SK-N-SH treated with all-trans-retinoic acid at 6 μM for 48 hours (cell line): ENCODE measurements at regions not wholly inside any gene's neighbourhood (a gene's known extent, or its start where the extent isn't known, plus 50 kb on each side); places are given as distances from the start of the nearest gene placed in this dataset.

ENCODE experiments used
- ATAC-seq: fragments of 200-7000 bp; cut with Tn5 transposase; 3 replicates; pipeline ENCODE4 v1.9.1; 2020; ENCODE audit warnings: mild to moderate bottlenecking, moderate library complexity
- ARNTL ChIP-seq: fragments of 450-650 bp; formaldehyde crosslinking; IDR thresholded peaks from 2 replicates; pipeline ENCODE4 v1.5.0; 2020; ENCODE audit warnings: low read depth, mild to moderate bottlenecking, moderate library complexity, borderline replicate concordance
- BACH2 ChIP-seq: fragments of 250-450 bp; sonication (Bioruptor Pico); IDR thresholded peaks from 2 replicates; pipeline ENCODE4 v1.9.0; 2021; ENCODE audit warnings: mild to moderate bottlenecking, borderline replicate concordance
- CSDC2 ChIP-seq: fragments of 250-450 bp; sonication (Bioruptor Pico); IDR thresholded peaks from 2 replicates; pipeline ENCODE4 v1.5.0; 2020; ENCODE audit warnings: mild to moderate bottlenecking, moderate library complexity
- ESRRG ChIP-seq: fragments of 250-450 bp; sonication (Bioruptor Pico); IDR thresholded peaks from 2 replicates; pipeline ENCODE4 v1.6.1; 2021; ENCODE audit warnings: mild to moderate bottlenecking
- GLIS3 ChIP-seq: fragments of 250-450 bp; sonication (Bioruptor Pico); IDR thresholded peaks from 2 replicates; pipeline ENCODE4 v1.5.0; 2020; ENCODE audit warnings: mild to moderate bottlenecking, moderate library complexity
- PPARA ChIP-seq: fragments of 250-450 bp; sonication (Bioruptor Pico); IDR thresholded peaks from 2 replicates; pipeline ENCODE4 v1.5.0; 2020; ENCODE audit warnings: mild to moderate bottlenecking, borderline replicate concordance
- RARB ChIP-seq: fragments of 250-450 bp; sonication (Bioruptor Pico); IDR thresholded peaks from 2 replicates; pipeline ENCODE4 v1.8.0; 2021; ENCODE audit warnings: mild to moderate bottlenecking, moderate library complexity
- SNAI2 ChIP-seq: fragments of 250-450 bp; sonication (Bioruptor Pico); IDR thresholded peaks from 2 replicates; pipeline ENCODE4 v1.5.0; 2020; ENCODE audit warnings: mild to moderate bottlenecking, moderate library complexity
- TCF4 ChIP-seq: fragments of 250-450 bp; sonication (Bioruptor Pico); IDR thresholded peaks from 2 replicates; pipeline ENCODE4 v1.8.0; 2021; ENCODE audit warnings: mild to moderate bottlenecking, moderate library complexity, borderline replicate concordance
- TOX ChIP-seq: fragments of 250-450 bp; sonication (Bioruptor Pico); IDR thresholded peaks from 2 replicates; pipeline ENCODE4 v1.8.0; 2021; ENCODE audit warnings: mild to moderate bottlenecking, moderate library complexity, borderline replicate concordance
- ZFP3 ChIP-seq: fragments of 250-450 bp; sonication (Bioruptor Pico); IDR thresholded peaks from 2 replicates; pipeline ENCODE4 v1.5.0; 2020; ENCODE audit warnings: mild to moderate bottlenecking, moderate library complexity
- ZFP30 ChIP-seq: fragments of 450-650 bp; formaldehyde crosslinking; IDR thresholded peaks from 2 replicates; pipeline ENCODE4 v1.5.0; 2022; ENCODE audit warnings: mild to moderate bottlenecking, moderate library complexity
- ZNF565 ChIP-seq: fragments of 450-650 bp; formaldehyde crosslinking; conservative IDR thresholded peaks from 2 replicates; pipeline ENCODE4 v1.5.0; 2020; ENCODE audit warnings: low read depth, mild to moderate bottlenecking, moderate library complexity
- ZNF70 ChIP-seq: fragments of 450-650 bp; formaldehyde crosslinking; IDR thresholded peaks from 2 replicates; pipeline ENCODE4 v1.5.0; 2020; ENCODE audit warnings: mild to moderate bottlenecking, moderate library complexity
- ZNF8 ChIP-seq: fragments of 450-650 bp; formaldehyde crosslinking; IDR thresholded peaks from 2 replicates; pipeline ENCODE4 v1.5.0; 2020; ENCODE audit warnings: mild to moderate bottlenecking, moderate library complexity
- TF ChIP-seq, protein P1 (sequence below): fragments of 250-450 bp; sonication (Bioruptor Pico); IDR thresholded peaks from 2 replicates; pipeline ENCODE4 v1.8.0; 2021; ENCODE audit warnings: low read depth, mild to moderate bottlenecking, moderate library complexity, borderline replicate concordance
- TF ChIP-seq, protein P2 (sequence below): fragments of 250-450 bp; sonication (Bioruptor Pico); IDR thresholded peaks from 2 replicates; pipeline ENCODE4 v1.8.0; 2020; ENCODE audit warnings: mild to moderate bottlenecking, moderate library complexity, borderline replicate concordance
- TF ChIP-seq, protein P3 (sequence below): fragments of 250-450 bp; sonication (Bioruptor Pico); IDR thresholded peaks from 2 replicates; pipeline ENCODE4 v1.5.1; 2020; ENCODE audit warnings: low read depth, mild to moderate bottlenecking, moderate library complexity
- TF ChIP-seq, protein P4 (sequence below): fragments of 250-450 bp; sonication (Bioruptor Pico); IDR thresholded peaks from 2 replicates; pipeline ENCODE4 v1.5.1; 2021; ENCODE audit warnings: mild to moderate bottlenecking, moderate library complexity
- TF ChIP-seq, protein P5 (sequence below): fragments of 250-450 bp; sonication (Bioruptor Pico); IDR thresholded peaks from 2 replicates; pipeline ENCODE4 v1.5.0; 2020; ENCODE audit warnings: mild to moderate bottlenecking, moderate library complexity

DNA sequence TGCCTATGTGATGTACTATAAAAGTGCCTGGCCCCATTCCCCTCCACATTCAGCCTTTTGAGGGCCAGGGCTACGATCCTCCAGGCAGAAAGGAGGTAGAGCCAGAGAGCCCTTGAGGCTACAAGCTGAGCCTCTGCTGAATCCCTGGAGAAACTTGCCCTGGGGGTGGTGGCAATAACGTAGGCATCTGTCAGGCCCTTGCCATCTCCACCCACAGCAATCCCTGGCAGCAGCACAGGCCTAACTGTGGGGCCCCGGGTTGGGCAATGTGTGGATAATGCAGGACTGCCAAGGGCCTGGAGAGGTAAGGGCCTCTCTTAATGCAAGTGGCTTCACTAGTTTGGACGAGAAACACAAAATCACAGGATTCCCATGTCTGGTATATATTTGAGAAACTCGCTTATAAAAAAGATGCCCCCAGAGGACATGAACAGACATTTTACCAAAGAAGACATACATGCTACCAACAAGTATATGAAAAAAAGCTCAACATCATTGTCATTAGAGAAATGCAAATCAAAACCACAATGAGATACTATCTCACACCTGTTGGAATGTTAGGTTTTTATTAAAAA lies 99.0 kb downstream of the QRSL1 start (continued):
- TF ChIP-seq, protein P1, sequence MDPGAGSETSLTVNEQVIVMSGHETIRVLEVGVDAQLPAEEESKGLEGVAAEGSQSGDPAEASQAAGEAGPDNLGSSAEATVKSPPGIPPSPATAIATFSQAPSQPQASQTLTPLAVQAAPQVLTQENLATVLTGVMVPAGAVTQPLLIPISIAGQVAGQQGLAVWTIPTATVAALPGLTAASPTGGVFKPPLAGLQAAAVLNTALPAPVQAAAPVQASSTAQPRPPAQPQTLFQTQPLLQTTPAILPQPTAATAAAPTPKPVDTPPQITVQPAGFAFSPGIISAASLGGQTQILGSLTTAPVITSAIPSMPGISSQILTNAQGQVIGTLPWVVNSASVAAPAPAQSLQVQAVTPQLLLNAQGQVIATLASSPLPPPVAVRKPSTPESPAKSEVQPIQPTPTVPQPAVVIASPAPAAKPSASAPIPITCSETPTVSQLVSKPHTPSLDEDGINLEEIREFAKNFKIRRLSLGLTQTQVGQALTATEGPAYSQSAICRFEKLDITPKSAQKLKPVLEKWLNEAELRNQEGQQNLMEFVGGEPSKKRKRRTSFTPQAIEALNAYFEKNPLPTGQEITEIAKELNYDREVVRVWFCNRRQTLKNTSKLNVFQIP: no peak
- no peak for TF ChIP-seq ZNF70 (CRISPR knock-in tag)

DNA sequence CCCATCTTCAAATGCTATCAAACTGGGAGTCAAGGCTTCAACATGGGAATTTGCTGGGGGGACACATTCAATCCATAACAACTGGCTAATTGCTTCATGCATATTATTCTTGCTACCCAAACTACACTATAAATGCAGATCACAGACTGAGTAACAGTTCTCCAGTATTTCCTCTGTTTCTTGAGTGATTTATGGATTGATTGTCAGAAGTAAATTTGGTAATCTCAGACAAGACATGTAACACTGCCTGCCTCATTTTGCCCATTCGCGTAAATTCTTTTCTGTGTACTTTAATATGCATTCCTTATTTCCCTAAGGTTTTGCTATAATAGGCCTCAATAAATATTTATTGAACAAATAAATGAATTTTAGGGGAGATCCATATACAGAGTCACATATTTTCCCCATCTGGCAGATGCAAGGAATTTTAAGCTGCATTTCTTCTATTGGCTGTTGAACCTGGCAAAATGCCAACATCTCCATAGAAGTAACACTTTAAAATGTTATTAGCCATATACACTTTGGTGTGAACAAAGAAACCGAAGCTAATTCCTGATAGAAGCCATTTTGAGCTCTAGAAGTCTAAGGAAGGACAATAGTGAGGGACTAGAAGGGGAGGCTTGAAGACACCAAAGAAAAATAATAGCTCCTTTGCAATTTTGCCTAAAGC lies 98.2 kb downstream of the QRSL1 start:
- TF ChIP-seq ZFP3 (CRISPR knock-in tag): no peak
- no peak for TF ChIP-seq ZNF8 (CRISPR knock-in tag)
- TF ChIP-seq GLIS3 (CRISPR knock-in tag): no peak
- TF ChIP-seq ZFP30 (CRISPR knock-in tag): no peak
- no peak for TF ChIP-seq ARNTL (CRISPR knock-in tag)
- TF ChIP-seq ESRRG (CRISPR knock-in tag): no peak
- ATAC-seq: no peak

DNA sequence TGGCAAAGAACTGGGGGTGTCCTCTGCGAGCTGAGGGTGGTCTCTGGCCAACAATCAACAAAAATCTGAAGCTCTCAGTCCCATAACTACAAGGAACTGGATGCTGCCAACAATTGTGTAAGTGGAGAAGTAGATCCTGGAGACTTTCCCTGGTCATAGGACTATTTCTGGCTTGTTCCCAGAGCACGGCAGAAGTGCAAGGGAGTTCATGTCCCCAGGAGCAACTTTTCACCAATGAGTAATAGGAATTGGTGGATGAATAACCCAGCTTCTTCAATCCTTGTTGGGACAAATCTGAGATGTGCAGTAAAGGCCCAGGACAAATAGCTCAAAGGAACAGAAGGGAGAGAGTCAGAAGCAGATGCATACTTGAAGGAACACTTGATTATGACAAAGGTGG lies 95.5 kb downstream of the QRSL1 start:
- no peak for ATAC-seq
- TF ChIP-seq, protein P2, sequence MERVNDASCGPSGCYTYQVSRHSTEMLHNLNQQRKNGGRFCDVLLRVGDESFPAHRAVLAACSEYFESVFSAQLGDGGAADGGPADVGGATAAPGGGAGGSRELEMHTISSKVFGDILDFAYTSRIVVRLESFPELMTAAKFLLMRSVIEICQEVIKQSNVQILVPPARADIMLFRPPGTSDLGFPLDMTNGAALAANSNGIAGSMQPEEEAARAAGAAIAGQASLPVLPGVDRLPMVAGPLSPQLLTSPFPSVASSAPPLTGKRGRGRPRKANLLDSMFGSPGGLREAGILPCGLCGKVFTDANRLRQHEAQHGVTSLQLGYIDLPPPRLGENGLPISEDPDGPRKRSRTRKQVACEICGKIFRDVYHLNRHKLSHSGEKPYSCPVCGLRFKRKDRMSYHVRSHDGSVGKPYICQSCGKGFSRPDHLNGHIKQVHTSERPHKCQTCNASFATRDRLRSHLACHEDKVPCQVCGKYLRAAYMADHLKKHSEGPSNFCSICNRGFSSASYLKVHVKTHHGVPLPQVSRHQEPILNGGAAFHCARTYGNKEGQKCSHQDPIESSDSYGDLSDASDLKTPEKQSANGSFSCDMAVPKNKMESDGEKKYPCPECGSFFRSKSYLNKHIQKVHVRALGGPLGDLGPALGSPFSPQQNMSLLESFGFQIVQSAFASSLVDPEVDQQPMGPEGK: no peak
- TF ChIP-seq BACH2: no peak
- TF ChIP-seq TOX (CRISPR knock-in tag): no peak
- no peak for TF ChIP-seq ZFP30 (CRISPR knock-in tag)
- TF ChIP-seq ZFP3 (CRISPR knock-in tag): no peak
- no peak for TF ChIP-seq GLIS3 (CRISPR knock-in tag)
- TF ChIP-seq ZNF8 (CRISPR knock-in tag): no peak
- TF ChIP-seq SNAI2 (CRISPR knock-in tag): no peak
- TF ChIP-seq RARB (CRISPR knock-in tag): no peak
- TF ChIP-seq, protein P3, sequence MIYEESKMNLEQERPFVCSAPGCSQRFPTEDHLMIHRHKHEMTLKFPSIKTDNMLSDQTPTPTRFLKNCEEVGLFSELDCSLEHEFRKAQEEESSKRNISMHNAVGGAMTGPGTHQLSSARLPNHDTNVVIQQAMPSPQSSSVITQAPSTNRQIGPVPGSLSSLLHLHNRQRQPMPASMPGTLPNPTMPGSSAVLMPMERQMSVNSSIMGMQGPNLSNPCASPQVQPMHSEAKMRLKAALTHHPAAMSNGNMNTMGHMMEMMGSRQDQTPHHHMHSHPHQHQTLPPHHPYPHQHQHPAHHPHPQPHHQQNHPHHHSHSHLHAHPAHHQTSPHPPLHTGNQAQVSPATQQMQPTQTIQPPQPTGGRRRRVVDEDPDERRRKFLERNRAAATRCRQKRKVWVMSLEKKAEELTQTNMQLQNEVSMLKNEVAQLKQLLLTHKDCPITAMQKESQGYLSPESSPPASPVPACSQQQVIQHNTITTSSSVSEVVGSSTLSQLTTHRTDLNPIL: no peak
- no peak for TF ChIP-seq TCF4 (CRISPR knock-in tag)
- TF ChIP-seq, protein P4, sequence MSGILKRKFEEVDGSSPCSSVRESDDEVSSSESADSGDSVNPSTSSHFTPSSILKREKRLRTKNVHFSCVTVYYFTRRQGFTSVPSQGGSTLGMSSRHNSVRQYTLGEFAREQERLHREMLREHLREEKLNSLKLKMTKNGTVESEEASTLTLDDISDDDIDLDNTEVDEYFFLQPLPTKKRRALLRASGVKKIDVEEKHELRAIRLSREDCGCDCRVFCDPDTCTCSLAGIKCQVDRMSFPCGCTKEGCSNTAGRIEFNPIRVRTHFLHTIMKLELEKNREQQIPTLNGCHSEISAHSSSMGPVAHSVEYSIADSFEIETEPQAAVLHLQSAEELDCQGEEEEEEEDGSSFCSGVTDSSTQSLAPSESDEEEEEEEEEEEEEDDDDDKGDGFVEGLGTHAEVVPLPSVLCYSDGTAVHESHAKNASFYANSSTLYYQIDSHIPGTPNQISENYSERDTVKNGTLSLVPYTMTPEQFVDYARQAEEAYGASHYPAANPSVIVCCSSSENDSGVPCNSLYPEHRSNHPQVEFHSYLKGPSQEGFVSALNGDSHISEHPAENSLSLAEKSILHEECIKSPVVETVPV (CRISPR knock-in tag): no peak
- no peak for TF ChIP-seq PPARA (CRISPR knock-in tag)
- TF ChIP-seq ZNF70 (CRISPR knock-in tag): no peak
- no peak for TF ChIP-seq CSDC2
- no peak for TF ChIP-seq ZNF565
- TF ChIP-seq, protein P5, sequence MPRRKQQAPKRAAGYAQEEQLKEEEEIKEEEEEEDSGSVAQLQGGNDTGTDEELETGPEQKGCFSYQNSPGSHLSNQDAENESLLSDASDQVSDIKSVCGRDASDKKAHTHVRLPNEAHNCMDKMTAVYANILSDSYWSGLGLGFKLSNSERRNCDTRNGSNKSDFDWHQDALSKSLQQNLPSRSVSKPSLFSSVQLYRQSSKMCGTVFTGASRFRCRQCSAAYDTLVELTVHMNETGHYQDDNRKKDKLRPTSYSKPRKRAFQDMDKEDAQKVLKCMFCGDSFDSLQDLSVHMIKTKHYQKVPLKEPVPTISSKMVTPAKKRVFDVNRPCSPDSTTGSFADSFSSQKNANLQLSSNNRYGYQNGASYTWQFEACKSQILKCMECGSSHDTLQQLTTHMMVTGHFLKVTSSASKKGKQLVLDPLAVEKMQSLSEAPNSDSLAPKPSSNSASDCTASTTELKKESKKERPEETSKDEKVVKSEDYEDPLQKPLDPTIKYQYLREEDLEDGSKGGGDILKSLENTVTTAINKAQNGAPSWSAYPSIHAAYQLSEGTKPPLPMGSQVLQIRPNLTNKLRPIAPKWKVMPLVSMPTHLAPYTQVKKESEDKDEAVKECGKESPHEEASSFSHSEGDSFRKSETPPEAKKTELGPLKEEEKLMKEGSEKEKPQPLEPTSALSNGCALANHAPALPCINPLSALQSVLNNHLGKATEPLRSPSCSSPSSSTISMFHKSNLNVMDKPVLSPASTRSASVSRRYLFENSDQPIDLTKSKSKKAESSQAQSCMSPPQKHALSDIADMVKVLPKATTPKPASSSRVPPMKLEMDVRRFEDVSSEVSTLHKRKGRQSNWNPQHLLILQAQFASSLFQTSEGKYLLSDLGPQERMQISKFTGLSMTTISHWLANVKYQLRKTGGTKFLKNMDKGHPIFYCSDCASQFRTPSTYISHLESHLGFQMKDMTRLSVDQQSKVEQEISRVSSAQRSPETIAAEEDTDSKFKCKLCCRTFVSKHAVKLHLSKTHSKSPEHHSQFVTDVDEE (CRISPR knock-in tag): no peak
- TF ChIP-seq, protein P1: no peak
- TF ChIP-seq, all 23 proteins: peak for 0
